ENCODE measurements at regions not wholly inside any gene's neighbourhood (a gene's known extent, or its start where the extent isn't known, plus 50 kb on each side); places are given as distances from the start of the nearest gene placed in this dataset.

GRCh38 chr2:238640486-238640885 lies 207.4 kb upstream of the TWIST2 start:
- TF ChIP-seq CTCF (IDR thresholded peaks at IDR 0.05), result no peak
- TF ChIP-seq POLR2A (IDR thresholded peaks at IDR 0.05), result no peak

Measured in vagina (tissue), 2 donors.